ENCODE measurements at regions not wholly inside any gene's neighbourhood (a gene's known extent, or its start where the extent isn't known, plus 50 kb on each side); places are given as distances from the start of the nearest gene placed in this dataset.
A peak's percentile ranks its signal among the peaks of the same experiment; 100 is the strongest.

DNA sequence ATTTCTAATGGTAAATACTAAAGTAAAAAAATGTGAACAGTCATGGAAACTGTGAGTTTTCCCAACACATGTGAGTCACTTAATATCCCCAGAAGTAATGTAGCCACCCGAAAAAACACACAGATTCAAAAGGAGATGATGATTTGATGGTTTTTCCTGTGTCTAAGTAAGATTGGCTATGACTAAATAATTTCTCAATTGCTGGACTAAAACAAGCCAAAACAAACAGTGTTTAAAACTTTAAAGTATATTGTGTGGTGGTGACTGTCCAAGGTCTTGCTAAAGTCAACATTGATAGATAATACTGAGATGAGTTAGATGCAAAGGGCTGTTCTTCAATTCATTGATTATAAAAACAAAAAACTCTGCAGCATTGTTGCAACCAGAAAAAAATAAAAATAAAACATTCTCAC, 89.6 kb upstream of the SOX5 start:
- H3K36me3 ChIP-seq (ENCODE audit: control insufficient read depth, insufficient read depth, low read length), result no peaks in the 10 kb centered on the region
- TF ChIP-seq, protein P1, sequence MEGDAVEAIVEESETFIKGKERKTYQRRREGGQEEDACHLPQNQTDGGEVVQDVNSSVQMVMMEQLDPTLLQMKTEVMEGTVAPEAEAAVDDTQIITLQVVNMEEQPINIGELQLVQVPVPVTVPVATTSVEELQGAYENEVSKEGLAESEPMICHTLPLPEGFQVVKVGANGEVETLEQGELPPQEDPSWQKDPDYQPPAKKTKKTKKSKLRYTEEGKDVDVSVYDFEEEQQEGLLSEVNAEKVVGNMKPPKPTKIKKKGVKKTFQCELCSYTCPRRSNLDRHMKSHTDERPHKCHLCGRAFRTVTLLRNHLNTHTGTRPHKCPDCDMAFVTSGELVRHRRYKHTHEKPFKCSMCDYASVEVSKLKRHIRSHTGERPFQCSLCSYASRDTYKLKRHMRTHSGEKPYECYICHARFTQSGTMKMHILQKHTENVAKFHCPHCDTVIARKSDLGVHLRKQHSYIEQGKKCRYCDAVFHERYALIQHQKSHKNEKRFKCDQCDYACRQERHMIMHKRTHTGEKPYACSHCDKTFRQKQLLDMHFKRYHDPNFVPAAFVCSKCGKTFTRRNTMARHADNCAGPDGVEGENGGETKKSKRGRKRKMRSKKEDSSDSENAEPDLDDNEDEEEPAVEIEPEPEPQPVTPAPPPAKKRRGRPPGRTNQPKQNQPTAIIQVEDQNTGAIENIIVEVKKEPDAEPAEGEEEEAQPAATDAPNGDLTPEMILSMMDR (IDR thresholded peaks at IDR 0.05; ENCODE audit: insufficient read depth, low read depth, low read length), result no peak
- CTCF ChIA-PET, result no interaction called here
- no peak overlapping the region for H3K4me3 ChIP-seq (ENCODE audit: low read depth, low read length)
- DNase-seq (ENCODE audit: low read depth), result peak; percentile 31
- POLR2A ChIA-PET, result no interaction called here
- H3K27me3 ChIP-seq (ENCODE audit: control insufficient read depth, insufficient read depth, low read length), result no peaks in the 10 kb centered on the region

DNA sequence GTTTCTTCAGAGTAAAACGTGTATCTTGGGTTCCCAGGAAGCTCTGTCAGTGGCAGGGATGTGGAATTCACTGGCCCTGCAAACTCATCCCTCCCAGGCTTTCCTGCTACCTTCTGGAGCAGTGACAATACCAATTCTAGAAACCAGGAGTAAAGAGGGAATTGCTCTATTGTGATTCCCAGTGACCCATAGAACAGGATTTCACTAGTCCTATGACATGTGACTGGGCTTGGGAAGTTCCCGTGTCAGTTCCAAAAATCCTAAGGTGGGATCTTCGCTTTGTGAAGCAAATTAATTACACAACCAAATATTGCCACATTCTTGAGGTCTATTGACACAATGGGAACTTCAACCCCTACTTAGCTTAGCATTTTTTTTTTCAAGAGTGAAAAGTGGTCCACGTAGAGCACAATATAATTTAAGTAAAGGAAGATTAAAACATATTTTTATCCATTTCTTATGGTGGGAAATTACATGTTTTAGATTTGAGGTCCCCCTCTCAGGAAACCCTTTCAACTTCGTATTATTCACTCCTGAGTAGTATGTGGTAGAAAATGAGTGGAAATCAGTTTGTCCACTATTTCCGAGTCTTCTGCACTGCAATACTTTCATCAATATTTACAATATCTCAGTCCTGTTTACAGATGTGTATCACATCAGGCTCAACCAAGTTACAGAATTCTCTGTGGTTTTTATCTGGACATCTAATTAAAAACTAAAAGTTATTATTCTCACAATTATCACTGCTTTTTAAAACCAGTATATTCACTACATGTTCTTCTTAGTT, 88.9 kb upstream of the SOX5 start:
- H3K36me3 ChIP-seq (ENCODE audit: control insufficient read depth, insufficient read depth, low read length), result no peaks in the 10 kb centered on the region

DNA sequence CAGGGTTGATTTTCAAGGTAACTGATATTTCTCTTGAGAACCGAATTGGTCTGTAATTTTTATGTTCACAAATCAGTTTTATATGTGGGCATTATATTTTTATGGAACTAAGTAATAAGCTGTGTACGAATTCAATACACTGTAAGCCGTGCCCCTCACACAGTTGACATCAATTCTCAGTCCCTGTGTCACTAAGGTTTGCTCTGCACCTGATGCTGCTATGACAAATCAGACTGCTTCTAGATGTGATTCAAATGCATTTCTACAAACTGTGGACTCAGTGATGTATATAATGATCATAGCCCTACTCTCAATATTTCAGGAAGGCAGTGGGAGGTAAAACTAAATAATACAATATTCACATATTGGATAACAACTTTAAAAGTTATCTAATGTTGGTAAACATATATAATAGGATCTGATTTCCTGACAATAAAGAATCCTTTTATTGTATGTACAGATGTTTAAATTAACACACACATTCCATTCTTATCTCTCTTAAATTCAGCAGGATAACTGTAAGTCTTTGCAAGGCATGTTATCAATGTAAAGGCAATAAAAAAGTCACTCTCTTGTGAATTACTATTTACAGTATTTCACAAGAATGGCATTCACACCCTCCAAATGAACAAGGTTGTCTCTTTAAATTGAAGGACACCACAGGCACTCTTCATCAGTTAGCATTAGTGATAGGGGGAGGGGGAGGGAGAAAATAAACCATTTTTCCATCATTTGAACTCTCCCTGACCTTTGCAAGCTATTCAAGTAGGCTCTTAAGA, 87.2 kb upstream of the SOX5 start:
- H3K36me3 ChIP-seq (ENCODE audit: control insufficient read depth, insufficient read depth, low read length), result no peaks in the 10 kb centered on the region
- TF ChIP-seq, protein P1 (IDR thresholded peaks at IDR 0.05; ENCODE audit: insufficient read depth, low read depth, low read length), result no peak
- H3K27me3 ChIP-seq (ENCODE audit: control insufficient read depth, insufficient read depth, low read length), result no peaks in the 10 kb centered on the region
- DNase-seq (ENCODE audit: low read depth), result no peak
- CTCF ChIA-PET, result no interaction called here
- no peak overlapping the region for H3K4me3 ChIP-seq (ENCODE audit: low read depth, low read length)
- POLR2A ChIA-PET, result no interaction called here

More for the DNA sequence above, 88.9 kb upstream of the SOX5 start:
- Histone ChIP-seq H3K4me3 (ENCODE audit: low read depth, low read length) (no peak overlapping the region), H3K27me3 (ENCODE audit: control insufficient read depth, insufficient read depth, low read length) (no peaks in the 10 kb centered on the region)
- POLR2A ChIA-PET, result no interaction called here
- DNase-seq (ENCODE audit: low read depth), result no peak
- CTCF ChIA-PET, result no interaction called here
- TF ChIP-seq, protein P1 (IDR thresholded peaks at IDR 0.05; ENCODE audit: insufficient read depth, low read depth, low read length), result no peak

DNA sequence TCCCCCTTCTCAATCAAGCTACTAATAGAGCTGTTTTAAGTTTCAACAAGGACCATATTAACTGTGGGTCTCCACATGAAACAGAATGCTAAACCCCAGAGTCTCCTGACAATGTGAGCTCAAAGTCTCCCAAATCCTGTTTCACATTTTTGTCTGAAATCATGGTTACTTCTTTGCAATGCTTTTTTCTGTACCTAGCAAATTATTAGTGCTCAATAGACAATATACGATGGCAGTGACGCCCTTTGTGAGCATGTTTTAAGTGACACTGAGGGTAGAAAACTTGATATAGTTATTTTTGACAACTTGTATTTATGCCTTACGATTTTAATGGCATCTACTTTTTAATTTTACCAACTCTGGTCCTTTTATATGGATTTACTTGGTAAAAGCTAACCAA, 85.4 kb upstream of the SOX5 start:
- ChIA-PET POLR2A (no interaction called here), CTCF (no interaction called here)
- no peak overlapping the region for H3K4me3 ChIP-seq (ENCODE audit: low read depth, low read length)
- H3K27me3 ChIP-seq (ENCODE audit: control insufficient read depth, insufficient read depth, low read length), result no peaks in the 10 kb centered on the region
- no peaks in the 10 kb centered on the region for H3K36me3 ChIP-seq (ENCODE audit: control insufficient read depth, insufficient read depth, low read length)
- TF ChIP-seq, protein P1 (IDR thresholded peaks at IDR 0.05; ENCODE audit: insufficient read depth, low read depth, low read length), result no peak
- no peak for DNase-seq (ENCODE audit: low read depth)

DNA sequence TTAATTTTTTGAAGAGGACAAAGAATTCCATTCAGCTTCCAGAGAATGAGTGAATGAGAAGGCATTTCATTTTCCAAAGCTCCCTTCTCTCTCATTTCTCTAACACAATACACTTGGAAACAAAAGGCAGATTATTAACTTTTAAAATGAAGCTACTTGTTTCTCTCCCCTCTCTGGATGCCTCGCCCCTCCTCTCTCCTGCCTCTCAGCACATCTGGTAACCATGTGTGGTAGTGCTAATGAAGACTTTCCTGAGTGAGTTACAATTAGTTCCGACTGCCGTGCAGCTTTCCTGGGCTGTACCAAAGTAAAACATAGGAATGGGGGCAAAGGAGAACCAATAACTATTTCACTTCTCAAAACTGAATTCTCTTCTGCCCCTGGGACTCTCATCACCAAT, 84.7 kb upstream of the SOX5 start:
- CTCF ChIA-PET, result no interaction called here
- POLR2A ChIA-PET, result no interaction called here
- Histone ChIP-seq H3K27me3 (ENCODE audit: control insufficient read depth, insufficient read depth, low read length) (no peaks in the 10 kb centered on the region), H3K4me3 (ENCODE audit: low read depth, low read length) (no peak overlapping the region), H3K36me3 (ENCODE audit: control insufficient read depth, insufficient read depth, low read length) (no peaks in the 10 kb centered on the region)
- TF ChIP-seq, protein P1 (IDR thresholded peaks at IDR 0.05; ENCODE audit: insufficient read depth, low read depth, low read length), result no peak
- no peak for DNase-seq (ENCODE audit: low read depth)
